Endothelial cell of umbilical vein (primary cell): ENCODE measurements at regions not wholly inside any gene's neighbourhood (a gene's known extent, or its start where the extent isn't known, plus 50 kb on each side); places are given as distances from the start of the nearest gene placed in this dataset.

Experiments
- BruUV-seq: library from RNA; stranded (reverse); fragments of 400-500 nt; replicated peaks from 2 replicates; lab custom pipeline; 2021; lab: Mats Ljungman, UMichigan
- CTCF ChIA-PET: fragments of 300-600, 350-600 bp; sonication (Branson Sonifier 250); formaldehyde crosslinking; loops from one replicate; lab custom pipeline; 2021; ENCODE audit warnings: antibody characterized with exemption, inconsistent platforms; lab: Charles Lee
- POLR2A ChIA-PET: fragments of 300-600, 350-600 bp; sonication (Branson Sonifier 250); formaldehyde crosslinking; loops from one replicate; lab custom pipeline; 2021; ENCODE audit warnings: antibody characterized with exemption, inconsistent platforms; lab: Charles Lee
- DNase-seq: peaks from one replicate; pipeline ENCODE4 v3.0.0-alpha.2; 2011; ENCODE audit warnings: low read depth, low spot score
- FAIRE-seq: peaks from 2 replicates; lab custom pipeline; 2011; peaks lifted over from hg19 to GRCh38; lab: Jason Lieb, UNC
- H2AFZ ChIP-seq: 2 replicates; pipeline ENCODE4 v1.6.0; 2012; ENCODE audit warnings: low read depth, low read length, control low read depth, inconsistent platforms
- H3K27ac ChIP-seq: 2 replicates; pipeline ENCODE4 v1.5.1; 2011; ENCODE audit warnings: low read depth, mild to moderate bottlenecking, control low read depth, low read length, moderate library complexity; ENCODE audit not compliant: insufficient read depth
- H3K27me3 ChIP-seq, 2 experiments: 2 replicates each; pipeline versions ENCODE4 v1.6.0 to v1.6.1; 2011; ENCODE audit warnings: low read length in 2 of 2, mixed read lengths in 1 of 2; ENCODE audit not compliant: control insufficient read depth in 2 of 2, insufficient read depth in 2 of 2
- H3K36me3 ChIP-seq, 2 experiments: 2 replicates in 1 of 2; 3 replicates in 1 of 2; pipeline ENCODE4 v1.5.1; 2011; ENCODE audit warnings: low read length in 2 of 2, mild to moderate bottlenecking in 1 of 2, moderate library complexity in 1 of 2; ENCODE audit not compliant: control insufficient read depth in 2 of 2, insufficient read depth in 2 of 2; ENCODE audit errors: extremely low read depth in 1 of 2
- H3K4me1 ChIP-seq: 3 replicates; pipeline ENCODE4 v1.5.1; 2011; ENCODE audit warnings: mild to moderate bottlenecking, low read length; ENCODE audit not compliant: control insufficient read depth, insufficient read depth; ENCODE audit errors: extremely low read depth
- H3K4me2 ChIP-seq: 2 replicates; pipeline ENCODE4 v1.6.1; 2011; ENCODE audit warnings: low read length, control low read depth, mixed read lengths; ENCODE audit not compliant: insufficient read depth
- H3K4me3 ChIP-seq, 3 experiments: fragments of 200-600 bp in 1 of 3; sonication (generic), shearing (Covaris generic) in 1 of 3; replicated peaks in 1 of 3; 2 replicates each; pipeline ENCODE4 v1.5.1; 2011 to 2016; ENCODE audit warnings: control low read depth in 3 of 3, low read length in 3 of 3, mild to moderate bottlenecking in 2 of 3, inconsistent platforms in 1 of 3, low read depth in 1 of 3, moderate library complexity in 1 of 3; ENCODE audit not compliant: insufficient read depth in 1 of 3
- H3K79me2 ChIP-seq: 2 replicates; pipeline ENCODE4 v1.6.0; 2012; ENCODE audit warnings: low read length, inconsistent platforms; ENCODE audit not compliant: control insufficient read depth, insufficient read depth
- H3K9ac ChIP-seq: replicated peaks from 2 replicates; pipeline ENCODE3; 2011; ENCODE audit warnings: low read length, control low read depth; ENCODE audit not compliant: insufficient read depth; ENCODE audit errors: extremely low read depth
- H3K9me1 ChIP-seq: replicated peaks from 3 replicates; pipeline ENCODE4 v1.6.0; 2011; ENCODE audit warnings: mild to moderate bottlenecking, low read length; ENCODE audit not compliant: control insufficient read depth, insufficient read depth; ENCODE audit errors: extremely low read depth
- H3K9me3 ChIP-seq: replicated peaks from 2 replicates; pipeline ENCODE4 v1.5.1; 2012; ENCODE audit warnings: low read length, inconsistent platforms; ENCODE audit not compliant: control insufficient read depth, insufficient read depth
- H4K20me1 ChIP-seq: replicated peaks from 2 replicates; pipeline ENCODE3; 2011; ENCODE audit warnings: mild to moderate bottlenecking, low read length; ENCODE audit not compliant: control insufficient read depth, insufficient read depth; ENCODE audit errors: extremely low read depth
- EZH2 ChIP-seq: IDR thresholded peaks from 2 replicates; pipeline ENCODE4 v1.6.1; 2012; ENCODE audit warnings: borderline replicate concordance, low read depth, mild to moderate bottlenecking, moderate library complexity, low read length, inconsistent platforms; ENCODE audit not compliant: severe bottlenecking
- FOS ChIP-seq: IDR thresholded peaks from 2 replicates; pipeline ENCODE4 v1.6.1; 2011; ENCODE audit warnings: mild to moderate bottlenecking, low read length, moderate library complexity, borderline replicate concordance; ENCODE audit not compliant: insufficient read depth
- GATA2 ChIP-seq: IDR thresholded peaks from 2 replicates; pipeline ENCODE4 v1.7.0; 2011; ENCODE audit warnings: low read depth, mild to moderate bottlenecking, moderate library complexity, mixed read lengths, low read length; ENCODE audit not compliant: insufficient read length, insufficient read depth
- JUN ChIP-seq: IDR thresholded peaks from 2 replicates; pipeline ENCODE4 v1.6.1; 2011; ENCODE audit warnings: borderline replicate concordance, low read depth; ENCODE audit not compliant: insufficient read length, insufficient read depth
- MYC ChIP-seq: IDR thresholded peaks from one replicate; pipeline ENCODE4 v1.6.1; 2011; ENCODE audit warnings: mild to moderate bottlenecking, low read depth, low read length
- POLR2A ChIP-seq: IDR thresholded peaks from 2 replicates; pipeline ENCODE4 v1.6.1; 2012; ENCODE audit warnings: low read depth, mild to moderate bottlenecking, control low read depth, low read length
- POLR2AphosphoS5 ChIP-seq: IDR thresholded peaks from 2 replicates; pipeline ENCODE4 v1.6.1; 2012; ENCODE audit warnings: low read depth, mild to moderate bottlenecking, control low read depth, low read length, moderate library complexity; ENCODE audit not compliant: insufficient read depth
- dilution Hi-C: fragments of 300-500 bp; cut with MboI; formaldehyde crosslinking; loops from one replicate; pipeline ENCODE4 v1.15.0; 2019; ENCODE audit warnings: low sequenced_read_pairs; ENCODE audit not compliant: extremely low pct_ligation_motif_present
- intact Hi-C: fragments of 100-400 bp; cut with micrococcal nuclease; formaldehyde crosslinking; loops from one replicate; pipeline ENCODE4 v1.10.0; 2022
- TF ChIP-seq, protein P1 (sequence below), 2 donors: IDR thresholded peaks; 1 replicate in 1 of 2; 2 replicates in 1 of 2; pipeline ENCODE4 v1.5.1; 2011; ENCODE audit warnings: low read length in 2 of 2, mild to moderate bottlenecking in 2 of 2, moderate library complexity in 2 of 2, control low read depth in 1 of 2, inconsistent platforms in 1 of 2, low read depth in 1 of 2; ENCODE audit not compliant: insufficient read depth in 1 of 2; ENCODE audit errors: extremely low read depth in 1 of 2
- TF ChIP-seq, protein P2 (sequence below): IDR thresholded peaks from 2 replicates; pipeline ENCODE4 v1.6.1; 2011; ENCODE audit not compliant: insufficient read depth, insufficient read length

DNA sequence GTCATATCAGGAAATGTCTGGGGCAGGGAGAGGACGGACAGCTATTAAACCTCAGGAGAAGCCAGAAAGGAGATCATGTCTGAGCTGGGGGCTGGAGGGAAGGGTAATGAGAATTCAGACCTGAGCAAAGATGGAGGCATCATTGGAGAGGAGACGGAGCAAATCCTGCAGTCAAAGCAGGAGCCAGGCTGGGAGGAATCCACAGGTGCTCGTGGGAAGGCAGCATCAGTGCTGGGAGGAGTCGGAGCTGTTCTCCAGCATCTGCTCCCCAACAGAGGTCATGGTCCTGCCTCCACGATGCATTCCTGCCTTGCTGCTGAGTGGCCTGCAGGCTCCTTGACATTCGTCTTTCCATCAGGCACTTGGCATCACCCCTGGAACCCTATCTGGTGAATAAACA is 148.3 kb upstream of the RAB4A start:
- no peak overlapping the region for H3K4me3 ChIP-seq
- H3K4me1 ChIP-seq = no peaks in the 10 kb centered on the region
- H4K20me1 ChIP-seq = no peaks in the 10 kb centered on the region
- no peaks in the 10 kb centered on the region for H3K79me2 ChIP-seq
- DNase-seq (no peak), FAIRE-seq (no peak)
- H3K36me3 ChIP-seq = no peaks in the 10 kb centered on the region
- H3K27me3 ChIP-seq = no peaks in the 10 kb centered on the region
- ChIA-PET POLR2A (no interaction called here), CTCF (no interaction called here)
- BruUV-seq = no TSS peak
- H3K9ac ChIP-seq = no peak overlapping the region
- no peak overlapping the region for H3K4me2 ChIP-seq
- H3K9me3 ChIP-seq = no peaks in the 10 kb centered on the region
- H2AFZ ChIP-seq = no peak overlapping the region
- intact Hi-C loops (no loop called here), dilution Hi-C loops (no loop called here)
- H3K27ac ChIP-seq = no peak overlapping the region
- TF ChIP-seq, protein P1, sequence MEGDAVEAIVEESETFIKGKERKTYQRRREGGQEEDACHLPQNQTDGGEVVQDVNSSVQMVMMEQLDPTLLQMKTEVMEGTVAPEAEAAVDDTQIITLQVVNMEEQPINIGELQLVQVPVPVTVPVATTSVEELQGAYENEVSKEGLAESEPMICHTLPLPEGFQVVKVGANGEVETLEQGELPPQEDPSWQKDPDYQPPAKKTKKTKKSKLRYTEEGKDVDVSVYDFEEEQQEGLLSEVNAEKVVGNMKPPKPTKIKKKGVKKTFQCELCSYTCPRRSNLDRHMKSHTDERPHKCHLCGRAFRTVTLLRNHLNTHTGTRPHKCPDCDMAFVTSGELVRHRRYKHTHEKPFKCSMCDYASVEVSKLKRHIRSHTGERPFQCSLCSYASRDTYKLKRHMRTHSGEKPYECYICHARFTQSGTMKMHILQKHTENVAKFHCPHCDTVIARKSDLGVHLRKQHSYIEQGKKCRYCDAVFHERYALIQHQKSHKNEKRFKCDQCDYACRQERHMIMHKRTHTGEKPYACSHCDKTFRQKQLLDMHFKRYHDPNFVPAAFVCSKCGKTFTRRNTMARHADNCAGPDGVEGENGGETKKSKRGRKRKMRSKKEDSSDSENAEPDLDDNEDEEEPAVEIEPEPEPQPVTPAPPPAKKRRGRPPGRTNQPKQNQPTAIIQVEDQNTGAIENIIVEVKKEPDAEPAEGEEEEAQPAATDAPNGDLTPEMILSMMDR (IDR thresholded peaks at IDR 0.05; ENCODE audit: extremely low read depth in 1 of 2, insufficient read depth in 1 of 2, low read depth in 1 of 2, low read length in 2 of 2) = no peak
- TF ChIP-seq FOS = no peak
- no peak for TF ChIP-seq POLR2AphosphoS5
- no peak for TF ChIP-seq EZH2
- TF ChIP-seq, protein P2, sequence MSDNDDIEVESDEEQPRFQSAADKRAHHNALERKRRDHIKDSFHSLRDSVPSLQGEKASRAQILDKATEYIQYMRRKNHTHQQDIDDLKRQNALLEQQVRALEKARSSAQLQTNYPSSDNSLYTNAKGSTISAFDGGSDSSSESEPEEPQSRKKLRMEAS = no peak
- TF ChIP-seq GATA2 = no peak
- TF ChIP-seq MYC = no peak
- no peak for TF ChIP-seq JUN
- TF ChIP-seq POLR2A = no peak
- no peaks in the 10 kb centered on the region for H3K9me1 ChIP-seq
